CD4-positive, alpha-beta T cell (primary cell): ENCODE measurements at regions not wholly inside any gene's neighbourhood (a gene's known extent, or its start where the extent isn't known, plus 50 kb on each side); places are given as distances from the start of the nearest gene placed in this dataset.

Source experiments
- ATAC-seq: fragments of 200-7000 bp; cut with Tn5 transposase; one replicate; pipeline ENCODE4 v1.10.0; 2022; ENCODE audit warnings: mild to moderate bottlenecking; ENCODE audit not compliant: poor library complexity
- CTCF ChIA-PET: fragments of 350-600 bp; sonication (Branson Sonifier 250); formaldehyde crosslinking; loops from one replicate; lab custom pipeline; 2021; ENCODE audit warnings: antibody characterized with exemption, inconsistent platforms; lab: Charles Lee
- POLR2A ChIA-PET: fragments of 350-600 bp; sonication (Branson Sonifier 250); formaldehyde crosslinking; loops from one replicate; lab custom pipeline; 2021; ENCODE audit warnings: antibody characterized with exemption, inconsistent platforms; lab: Charles Lee
- DNase-seq, 14 experiments: peaks; one replicate each; pipeline ENCODE4 v3.0.0-alpha.2; 2013 to 2020; ENCODE audit warnings: mixed read lengths in 2 of 14
- H3K27ac ChIP-seq, 2 donors: one replicate each; pipeline versions ENCODE4 v1.5.1 to v1.7.0; 2013; ENCODE audit warnings: low read length in 2 of 2, low read depth in 1 of 2, mild to moderate bottlenecking in 1 of 2
- H3K27me3 ChIP-seq, 2 experiments: 1 replicate in 1 of 2; 2 replicates in 1 of 2; pipeline versions ENCODE4 v1.6.1 to v1.7.0; 2013; ENCODE audit warnings: low read length in 2 of 2, control low read depth in 1 of 2, mild to moderate bottlenecking in 1 of 2, moderate library complexity in 1 of 2; ENCODE audit not compliant: insufficient read depth in 2 of 2, control insufficient read depth in 1 of 2
- H3K36me3 ChIP-seq: one replicate; pipeline ENCODE4 v1.6.1; 2013; ENCODE audit warnings: low read length, control low read depth; ENCODE audit not compliant: insufficient read depth
- H3K4me1 ChIP-seq: one replicate; pipeline ENCODE4 v1.6.1; 2013; ENCODE audit warnings: low read length, control low read depth; ENCODE audit not compliant: insufficient read depth
- H3K4me3 ChIP-seq: one replicate; pipeline ENCODE4 v1.5.1; 2013; ENCODE audit warnings: mild to moderate bottlenecking, low read length, moderate library complexity
- H3K9me3 ChIP-seq, 2 experiments: 1 replicate in 1 of 2; 2 replicates in 1 of 2; pipeline versions ENCODE4 v1.6.1 to v1.7.0; 2013; ENCODE audit warnings: low read length in 2 of 2, mild to moderate bottlenecking in 2 of 2, control low read depth in 1 of 2, moderate library complexity in 1 of 2; ENCODE audit not compliant: control insufficient read depth in 1 of 2, insufficient read depth in 1 of 2
- H3K27ac Mint-ChIP-seq: one replicate; pipeline ENCODE4 v1.8.0; 2020; ENCODE audit warnings: mixed read lengths
- H3K27me3 Mint-ChIP-seq: one replicate; pipeline ENCODE4 v1.8.0; 2021; ENCODE audit warnings: mixed read lengths
- H3K36me3 Mint-ChIP-seq: one replicate; pipeline ENCODE4 v1.8.0; 2021; ENCODE audit warnings: low read depth, mixed read lengths
- H3K4me1 Mint-ChIP-seq: one replicate; pipeline ENCODE4 v1.8.0; 2021; ENCODE audit warnings: low read depth, mixed read lengths
- H3K4me3 Mint-ChIP-seq: one replicate; pipeline ENCODE4 v1.8.0; 2020; ENCODE audit warnings: mild to moderate bottlenecking, mixed read lengths
- H3K9me3 Mint-ChIP-seq: one replicate; pipeline ENCODE4 v1.8.0; 2020; ENCODE audit warnings: mixed read lengths
- CTCF ChIP-seq: fragments of 200-600 bp; IDR thresholded peaks from one replicate; pipeline ENCODE4 v1.8.0; 2022; ENCODE audit warnings: antibody characterized with exemption, mild to moderate bottlenecking
- intact Hi-C, 2 experiments: fragments of 100-400 bp; cut with DNase I in 1 of 2; cut with micrococcal nuclease in 1 of 2; formaldehyde crosslinking; loops; one replicate each; pipeline versions ENCODE4 v1.15.1 to v1.9.0; 2023 to 2025; cut with DNase I, micrococcal nuclease

GRCh38 chr4:19711871-19712270 lies 539.8 kb upstream of the SLIT2 start:
- no peak overlapping the region for H3K27ac ChIP-seq
- Mint-ChIP-seq H3K4me3 (no peak overlapping the region), H3K27me3 (no peaks in the 10 kb centered on the region), H3K27ac (no peak overlapping the region), H3K9me3 (peaks cover 11% of the 10 kb centered on the region), H3K4me1 (no peaks in the 10 kb centered on the region), H3K36me3 (no peaks in the 10 kb centered on the region)
- ChIA-PET CTCF (no interaction called here), POLR2A (no interaction called here)
- no peak for ATAC-seq
- no peaks in the 10 kb centered on the region for H3K27me3 ChIP-seq
- no peak for DNase-seq
- H3K9me3 ChIP-seq: peaks cover 0 to 5% of the 10 kb centered on the region in 2 experiments
- no peaks in the 10 kb centered on the region for H3K4me1 ChIP-seq
- H3K4me3 ChIP-seq: no peak overlapping the region
- intact Hi-C loops: no loop called here
- no peak for TF ChIP-seq CTCF
- no peaks in the 10 kb centered on the region for H3K36me3 ChIP-seq

- Histone ChIP-seq H3K4me3 (no peak overlapping the region), H3K36me3 (no peaks in the 10 kb centered on the region), H3K4me1 (no peaks in the 10 kb centered on the region), H3K27ac (no peak overlapping the region), H3K27me3 (no peaks in the 10 kb centered on the region), H3K9me3 (no peaks in the 10 kb centered on the region)
- POLR2A ChIA-PET: no interaction called here
- no peak for DNase-seq
- Mint-ChIP-seq H3K27me3 (no peaks in the 10 kb centered on the region), H3K27ac (no peak overlapping the region), H3K4me3 (no peak overlapping the region), H3K36me3 (no peaks in the 10 kb centered on the region), H3K4me1 (no peaks in the 10 kb centered on the region), H3K9me3 (peaks cover 19% of the 10 kb centered on the region)
- intact Hi-C loops: no loop called here
- ATAC-seq: no peak
- CTCF ChIA-PET: no interaction called here
- no peak for TF ChIP-seq CTCF
Observed at GRCh38 chr4:19707876-19708275, 543.8 kb upstream of the SLIT2 start.

GRCh38 chr4:19703391-19703790 lies 548.3 kb upstream of the SLIT2 start:
- intact Hi-C loops: no loop called here

More at GRCh38 chr4:19703391-19703790, 548.3 kb upstream of the SLIT2 start:
- Mint-ChIP-seq H3K27me3 (no peaks in the 10 kb centered on the region), H3K9me3 (peaks cover 14% of the 10 kb centered on the region), H3K27ac (no peak overlapping the region), H3K4me3 (no peak overlapping the region), H3K4me1 (no peaks in the 10 kb centered on the region), H3K36me3 (no peaks in the 10 kb centered on the region)
- DNase-seq: no peak
- ChIA-PET CTCF (no interaction called here), POLR2A (no interaction called here)
- no peak for TF ChIP-seq CTCF
- no peaks in the 10 kb centered on the region for H3K9me3 ChIP-seq
- H3K36me3 ChIP-seq: no peaks in the 10 kb centered on the region
- no peaks in the 10 kb centered on the region for H3K4me1 ChIP-seq
- H3K4me3 ChIP-seq: no peak overlapping the region
- no peak overlapping the region for H3K27ac ChIP-seq
- H3K27me3 ChIP-seq: no peaks in the 10 kb centered on the region
- ATAC-seq: no peak
